GM23338 (cell line): ENCODE measurements at regions not wholly inside any gene's neighbourhood (a gene's known extent, or its start where the extent isn't known, plus 50 kb on each side); places are given as distances from the start of the nearest gene placed in this dataset.

Source experiments
- ATAC-seq: fragments of 200-7000 bp; cut with Tn5 transposase; 3 replicates; pipeline ENCODE4 v1.9.1; 2020
- DNase-seq: peaks from one replicate; pipeline ENCODE4 v3.0.0-alpha.2; 2015; ENCODE audit warnings: low spot score
- H2AFZ ChIP-seq: fragments of 200-600 bp; sonication (generic); 2 replicates; pipeline ENCODE4 v1.8.0; 2016; ENCODE audit warnings: antibody characterized with exemption, mild to moderate bottlenecking, moderate library complexity
- H3F3A ChIP-seq: fragments of 200-600 bp; sonication (generic); replicated peaks from 2 replicates; pipeline ENCODE4 v1.8.0; 2017; ENCODE audit warnings: antibody characterized with exemption, mixed run types, low read depth
- H3K27ac ChIP-seq: fragments of 200-600 bp; sonication (generic); 2 replicates; pipeline ENCODE4 v1.6.1; 2016; ENCODE audit warnings: low read depth
- H3K27me3 ChIP-seq: fragments of 200-600 bp; sonication (generic); 2 replicates; pipeline ENCODE4 v1.8.0; 2016; ENCODE audit warnings: mild to moderate bottlenecking, mixed run types, moderate library complexity; ENCODE audit not compliant: insufficient read depth
- H3K36me3 ChIP-seq: fragments of 200-600 bp; sonication (generic); 2 replicates; pipeline ENCODE4 v1.8.0; 2016; ENCODE audit warnings: mild to moderate bottlenecking; ENCODE audit not compliant: insufficient read depth
- H3K4me1 ChIP-seq: fragments of 200-600 bp; sonication (generic); 2 replicates; pipeline ENCODE4 v1.8.0; 2016; ENCODE audit warnings: mild to moderate bottlenecking, moderate library complexity; ENCODE audit not compliant: insufficient read depth
- H3K4me2 ChIP-seq: fragments of 200-600 bp; sonication (generic); 2 replicates; pipeline ENCODE4 v1.7.1; 2017; ENCODE audit warnings: mixed run types
- H3K4me3 ChIP-seq: fragments of 200-600 bp; sonication (generic); 2 replicates; pipeline ENCODE4 v1.6.1; 2016; ENCODE audit warnings: mixed run types
- H3K79me2 ChIP-seq: fragments of 200-600 bp; sonication (generic); replicated peaks from 2 replicates; pipeline ENCODE4 v1.8.0; 2017; ENCODE audit warnings: mild to moderate bottlenecking; ENCODE audit not compliant: insufficient read depth
- H3K9me2 ChIP-seq: fragments of 200-600 bp; sonication (generic); 2 replicates; pipeline ENCODE4 v1.8.0; 2017; ENCODE audit not compliant: insufficient read depth
- H4K20me1 ChIP-seq: fragments of 200-600 bp; sonication (generic); replicated peaks from 2 replicates; pipeline ENCODE4 v1.8.0; 2017; ENCODE audit warnings: mild to moderate bottlenecking; ENCODE audit not compliant: insufficient read depth
- H3K27ac Mint-ChIP-seq: 2 replicates; pipeline ENCODE4 v1.8.0; 2020; ENCODE audit warnings: inconsistent platforms, mild to moderate bottlenecking, moderate library complexity, mixed read lengths
- H3K27me3 Mint-ChIP-seq: 3 replicates; pipeline ENCODE4 v1.8.0; 2022; ENCODE audit warnings: low read depth, mild to moderate bottlenecking, moderate library complexity, mixed read lengths, inconsistent platforms; ENCODE audit not compliant: insufficient read depth, poor library complexity
- H3K36me3 Mint-ChIP-seq: 3 replicates; pipeline ENCODE4 v1.8.0; 2021; ENCODE audit warnings: low read depth, mild to moderate bottlenecking, inconsistent platforms, moderate library complexity, mixed read lengths
- H3K4me1 Mint-ChIP-seq: 3 replicates; pipeline ENCODE4 v1.8.0; 2020; ENCODE audit warnings: mild to moderate bottlenecking, inconsistent platforms, mixed read lengths
- H3K4me3 Mint-ChIP-seq: 3 replicates; pipeline ENCODE4 v1.8.0; 2021; ENCODE audit warnings: moderate library complexity, mild to moderate bottlenecking, inconsistent platforms, mixed read lengths
- H3K9me3 Mint-ChIP-seq: 3 replicates; pipeline ENCODE4 v1.8.0; 2020; ENCODE audit warnings: moderate library complexity, mild to moderate bottlenecking, inconsistent platforms, mixed read lengths
- CREB1 ChIP-seq: fragments of 250-450 bp; sonication (Bioruptor Pico); IDR thresholded peaks from 2 replicates; pipeline ENCODE4 v1.5.0; 2020; ENCODE audit warnings: low read depth, mild to moderate bottlenecking, moderate library complexity
- CTCF ChIP-seq, 2 experiments: fragments of 200-600 bp in 1 of 2; sonication (generic) in 1 of 2; conservative IDR thresholded peaks; 2 replicates each; pipeline versions ENCODE4 v1.5.1 to v1.6.1; 2016 to 2017; ENCODE audit warnings: antibody characterized with exemption in 2 of 2, low read depth in 2 of 2, mild to moderate bottlenecking in 2 of 2, moderate library complexity in 1 of 2
- ETS1 ChIP-seq: IDR thresholded peaks from 2 replicates; pipeline ENCODE4 v1.6.1; 2016; ENCODE audit warnings: antibody characterized with exemption
- EZH2 ChIP-seq: fragments of 200-600 bp; sonication (generic); IDR thresholded peaks from one replicate; pipeline ENCODE4 v1.8.0; 2017; ENCODE audit warnings: antibody characterized with exemption, mild to moderate bottlenecking, low read depth; ENCODE audit not compliant: unreplicated experiment
- EZH2phosphoT487 ChIP-seq: fragments of 200-600 bp; sonication (generic); IDR thresholded peaks from one replicate; pipeline ENCODE4 v1.8.1; 2018; ENCODE audit warnings: antibody characterized with exemption; ENCODE audit not compliant: unreplicated experiment
- JUNB ChIP-seq: IDR thresholded peaks from one replicate; pipeline ENCODE4 v1.6.1; 2016; ENCODE audit warnings: antibody characterized with exemption; ENCODE audit not compliant: unreplicated experiment
- NANOG ChIP-seq: IDR thresholded peaks from 2 replicates; pipeline ENCODE4 v1.6.1; 2016; ENCODE audit warnings: antibody characterized with exemption, borderline replicate concordance
- POLR2AphosphoS5 ChIP-seq: IDR thresholded peaks from 2 replicates; pipeline ENCODE4 v1.6.1; 2016; ENCODE audit warnings: antibody characterized with exemption, low read depth
- REST ChIP-seq: IDR thresholded peaks from one replicate; pipeline ENCODE4 v1.6.1; 2018; ENCODE audit warnings: antibody characterized with exemption; ENCODE audit not compliant: unreplicated experiment
- STAT1 ChIP-seq: IDR thresholded peaks from one replicate; pipeline ENCODE4 v1.6.1; 2016; ENCODE audit warnings: antibody characterized with exemption; ENCODE audit not compliant: unreplicated experiment
- ZNF114 ChIP-seq: fragments of 250-450 bp; sonication (Bioruptor Pico); IDR thresholded peaks from 2 replicates; pipeline ENCODE4 v1.5.0; 2020; ENCODE audit warnings: mild to moderate bottlenecking, moderate library complexity
- ZNF331 ChIP-seq: fragments of 250-450 bp; sonication (Bioruptor Pico); IDR thresholded peaks from 2 replicates; pipeline ENCODE4 v1.5.0; 2020; ENCODE audit warnings: low read depth, mild to moderate bottlenecking, moderate library complexity
- ZNF462 ChIP-seq: fragments of 250-450 bp; sonication (Bioruptor Pico); IDR thresholded peaks from 2 replicates; pipeline ENCODE4 v1.5.0; 2020; ENCODE audit warnings: mild to moderate bottlenecking, moderate library complexity

- no peak overlapping the region for H3K27ac ChIP-seq
- TF ChIP-seq STAT1 (no peak), POLR2AphosphoS5 (no peak), ZNF462 (no peak), EZH2phosphoT487 (no peak), CTCF (conservative IDR thresholded peaks at IDR 0.05; ENCODE audit: low read depth in 2 of 2) (no peak), EZH2 (no peak), REST (no peak), NANOG (no peak), ZNF114 (CRISPR knock-in tag) (no peak), JUNB (no peak), CREB1 (CRISPR knock-in tag) (no peak), ETS1 (no peak), ZNF331 (CRISPR knock-in tag) (no peak)
- no peaks in the 10 kb centered on the region for H3K36me3 ChIP-seq
- peaks cover 17% of the 10 kb centered on the region for H3K4me1 Mint-ChIP-seq
- peaks cover 2% of the 10 kb centered on the region for H3K27me3 Mint-ChIP-seq
- H3K4me3 ChIP-seq = no peak overlapping the region
- DNase-seq = no peak
- ATAC-seq = no peak
- H3K79me2 ChIP-seq = no peaks in the 10 kb centered on the region
- no peaks in the 10 kb centered on the region for H3K9me3 Mint-ChIP-seq
- no peak overlapping the region for H3K27ac Mint-ChIP-seq
- H3K27me3 ChIP-seq = no peaks in the 10 kb centered on the region
- H3K4me3 Mint-ChIP-seq = no peak overlapping the region
- H4K20me1 ChIP-seq = no peaks in the 10 kb centered on the region
- no peak overlapping the region for H2AFZ ChIP-seq
- H3K9me2 ChIP-seq = no peaks in the 10 kb centered on the region
- H3K4me1 ChIP-seq = no peaks in the 10 kb centered on the region; the same call in 1 of the 2 replicates
- no peak overlapping the region for H3K4me2 ChIP-seq
- H3F3A ChIP-seq = no peaks in the 10 kb centered on the region
- H3K36me3 Mint-ChIP-seq = no peaks in the 10 kb centered on the region
These were observed 80.3 kb downstream of the AVPR1A start for GRCh38 chr12:63070709-63071108.
